SKM-1 (cell line): ENCODE measurements at regions not wholly inside any gene's neighbourhood (a gene's known extent, or its start where the extent isn't known, plus 50 kb on each side); places are given as distances from the start of the nearest gene placed in this dataset.

Experiments
- DNase-seq: peaks from one replicate; lab custom pipeline; 2025; ENCODE audit not compliant: unreplicated experiment; lab: John Stamatoyannopoulos, UW

GRCh38 chr7:88700725-88701124 lies 58.8 kb upstream of the ZNF804B start:
- no peak for DNase-seq

- no peak for DNase-seq
These were observed 65.3 kb upstream of the ZNF804B start for GRCh38 chr7:88694207-88694606.

GRCh38 chr7:88693131-88693530 lies 66.4 kb upstream of the ZNF804B start:
- DNase-seq: no peak

GRCh38 chr7:88692493-88692892 lies 67.0 kb upstream of the ZNF804B start:
- DNase-seq: no peak

GRCh38 chr7:88689821-88690220 lies 69.7 kb upstream of the ZNF804B start:
- no peak for DNase-seq

GRCh38 chr7:88688222-88688621 lies 71.3 kb upstream of the ZNF804B start:
- no peak for DNase-seq

GRCh38 chr7:88686468-88687229 lies 72.9 kb upstream of the ZNF804B start:
- no peak for DNase-seq

- DNase-seq: no peak
These were observed 77.8 kb upstream of the ZNF804B start for GRCh38 chr7:88681682-88682081.

GRCh38 chr7:88670536-88670935 lies 89.0 kb upstream of the ZNF804B start:
- no peak for DNase-seq

- no peak for DNase-seq
These were observed 89.6 kb upstream of the ZNF804B start for GRCh38 chr7:88669913-88670312.

- no peak for DNase-seq
These were observed 90.9 kb upstream of the ZNF804B start for GRCh38 chr7:88668591-88668990.

- no peak for DNase-seq
These were observed 92.9 kb upstream of the ZNF804B start for GRCh38 chr7:88666626-88667025.

GRCh38 chr7:88665892-88666514 lies 93.5 kb upstream of the ZNF804B start:
- no peak for DNase-seq

- no peak for DNase-seq
These were observed 94.8 kb upstream of the ZNF804B start for GRCh38 chr7:88664630-88665233.

- no peak for DNase-seq
These were observed 97.6 kb upstream of the ZNF804B start for GRCh38 chr7:88661921-88662320.

GRCh38 chr7:88647825-88648224 lies 111.7 kb upstream of the ZNF804B start:
- DNase-seq: no peak

- no peak for DNase-seq
These were observed 120.9 kb upstream of the ZNF804B start for GRCh38 chr7:88638583-88638982.

GRCh38 chr7:88637795-88638194 lies 121.7 kb upstream of the ZNF804B start:
- DNase-seq: no peak

- no peak for DNase-seq
These were observed 124.4 kb upstream of the ZNF804B start for GRCh38 chr7:88635149-88635548.

- DNase-seq: no peak
These were observed 129.9 kb upstream of the ZNF804B start for GRCh38 chr7:88629559-88629958.

GRCh38 chr7:88628363-88629085 lies 131.0 kb upstream of the ZNF804B start:
- no peak for DNase-seq

- no peak for DNase-seq
These were observed 142.3 kb upstream of the ZNF804B start for GRCh38 chr7:88617185-88617584.
